Islet of Langerhans (tissue), 1 donor: ENCODE measurements at regions not wholly inside any gene's neighbourhood (a gene's known extent, or its start where the extent isn't known, plus 50 kb on each side); places are given as distances from the start of the nearest gene placed in this dataset.

Source experiments
- FAIRE-seq: peaks from one replicate; lab custom pipeline; 2011; peaks lifted over from hg19 to GRCh38; lab: Jason Lieb, UNC

DNA sequence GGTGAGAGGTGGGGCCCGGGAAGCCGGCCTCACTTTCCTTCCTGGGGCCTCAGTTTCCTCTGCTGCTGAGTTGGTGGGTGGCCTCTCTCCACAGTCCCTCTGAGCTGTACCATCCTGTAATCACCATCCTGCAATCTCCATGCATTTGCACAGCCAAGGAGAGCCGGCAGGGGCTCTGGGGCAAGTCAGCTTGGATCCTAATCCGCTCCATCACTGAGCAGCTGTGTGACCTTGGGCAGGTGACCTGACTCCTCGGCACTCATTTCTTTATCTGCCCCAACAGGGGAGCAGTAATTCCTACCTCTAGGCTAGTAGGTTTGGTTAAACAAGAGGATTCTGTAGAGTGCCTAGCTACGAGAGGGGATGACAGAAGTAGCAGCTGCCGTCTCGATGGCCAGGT is 88.2 kb upstream of the ZNF618 start:
- no peak for FAIRE-seq

DNA sequence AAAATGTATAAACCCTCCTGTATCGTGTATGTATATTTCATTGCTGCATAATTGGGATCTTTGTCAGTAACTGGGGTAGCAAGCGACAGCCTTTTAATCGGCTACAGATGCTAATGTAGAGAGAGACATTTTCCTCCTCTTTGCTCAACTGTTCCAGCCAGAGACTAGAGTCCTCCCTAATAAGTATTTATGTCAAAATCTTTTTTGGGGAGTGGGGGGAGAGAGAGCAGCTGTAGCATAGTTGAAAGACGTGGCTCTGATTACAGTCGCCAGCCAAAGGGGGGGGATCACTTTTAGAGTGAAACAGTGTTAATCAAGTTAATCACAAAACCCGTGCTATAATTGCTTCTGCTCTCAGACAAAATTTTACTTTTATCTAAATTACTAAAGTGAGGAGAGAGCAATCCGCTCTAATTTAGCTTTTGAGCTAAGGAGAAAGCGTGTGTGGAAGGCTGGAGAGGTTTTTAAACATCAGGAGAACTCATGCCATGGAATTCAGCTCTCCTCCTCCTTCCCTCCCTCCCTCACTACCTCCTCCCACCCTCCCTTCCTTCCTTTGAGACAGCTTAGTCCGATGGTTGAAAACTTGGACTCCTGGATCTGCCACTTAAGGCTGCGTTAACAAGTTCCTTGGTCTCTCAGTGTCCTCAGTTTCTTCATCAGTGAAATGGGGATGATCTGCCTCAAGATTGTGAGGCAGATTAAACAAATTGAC is 87.3 kb upstream of the ZNF618 start:
- no peak for FAIRE-seq

DNA sequence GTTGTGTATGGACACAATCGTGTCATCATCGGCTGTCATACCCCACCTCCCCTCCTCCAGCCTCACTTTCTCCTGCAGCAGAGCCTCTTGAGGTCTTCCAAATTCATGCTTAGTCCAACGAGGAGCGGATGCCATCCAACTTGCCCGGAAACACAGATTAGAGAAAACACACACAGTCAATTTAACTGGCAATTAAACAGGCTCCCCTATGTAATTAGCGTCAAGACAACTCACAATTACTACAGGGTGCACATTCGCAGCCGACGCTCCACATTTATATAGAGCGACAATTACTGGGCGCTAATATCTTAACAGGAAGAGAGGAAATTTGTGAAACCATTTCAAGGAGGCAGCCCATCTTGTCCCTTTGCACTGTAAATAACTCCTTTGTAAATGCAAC is 86.0 kb upstream of the ZNF618 start:
- FAIRE-seq, result no peak

DNA sequence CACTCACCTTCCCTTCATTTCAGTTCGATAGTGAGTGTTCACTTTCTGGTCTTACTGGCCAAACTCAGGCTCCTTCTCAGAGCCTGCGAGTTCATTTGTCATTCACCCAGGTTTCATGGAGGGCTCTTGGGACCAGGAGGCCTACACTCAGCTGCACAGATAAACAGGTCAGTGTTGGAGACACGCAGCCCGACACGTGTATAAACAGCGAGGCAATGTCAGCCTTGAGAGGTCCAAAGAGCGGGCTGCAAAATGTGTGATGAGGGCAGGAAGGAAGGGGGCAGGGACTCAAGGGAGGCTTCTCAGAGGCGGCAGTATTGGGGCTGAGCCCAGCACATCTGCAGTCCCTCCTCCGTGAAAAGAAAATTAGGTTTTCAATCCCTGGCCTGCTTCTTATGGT is 82.6 kb upstream of the ZNF618 start:
- FAIRE-seq, result no peak

DNA sequence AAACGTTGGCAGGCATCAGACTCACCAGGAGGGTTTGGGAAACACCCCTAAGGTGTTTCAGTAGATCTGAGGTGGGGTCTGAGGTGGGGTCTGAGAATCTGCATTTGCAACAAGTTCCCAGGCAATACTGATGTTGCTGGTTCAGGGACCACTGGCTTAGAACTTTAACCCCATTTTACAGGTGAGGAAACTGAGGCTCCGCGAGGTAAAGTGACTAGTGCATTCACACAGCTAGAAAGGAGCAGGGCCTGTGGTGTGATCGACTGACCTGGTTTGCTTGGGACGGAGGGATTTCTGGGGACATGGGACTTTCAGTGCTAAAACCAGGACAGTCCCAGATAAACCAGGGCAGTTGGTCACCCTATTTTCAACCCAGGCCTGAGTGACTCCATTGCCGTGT is 81.4 kb upstream of the ZNF618 start:
- FAIRE-seq, result no peak

DNA sequence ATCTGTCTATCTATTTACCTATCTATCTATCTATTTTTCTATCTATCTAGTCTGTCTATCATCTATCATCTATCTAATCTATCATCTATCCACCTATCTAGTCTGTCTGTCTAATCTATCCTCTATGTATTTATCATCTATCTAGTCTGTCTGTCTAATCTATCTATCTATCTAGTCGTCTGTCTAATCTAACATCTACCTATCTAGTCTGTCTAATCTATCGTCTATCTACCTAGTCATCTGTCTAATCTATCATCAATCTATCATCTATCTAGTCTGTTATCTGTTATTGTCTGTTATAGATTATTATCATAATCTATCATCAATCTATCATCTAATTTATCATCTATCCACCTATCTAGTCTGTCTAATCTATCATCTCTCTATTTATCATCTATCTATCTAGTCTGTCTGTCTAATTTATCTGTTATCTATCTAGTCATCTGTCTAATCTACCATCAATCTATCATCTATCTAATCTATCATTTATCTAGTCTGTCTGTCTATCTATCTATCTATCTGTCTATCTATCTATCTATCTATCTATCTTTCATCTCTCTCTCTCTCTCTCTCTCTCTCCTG is 80.2 kb upstream of the ZNF618 start:
- FAIRE-seq, result no peak

DNA sequence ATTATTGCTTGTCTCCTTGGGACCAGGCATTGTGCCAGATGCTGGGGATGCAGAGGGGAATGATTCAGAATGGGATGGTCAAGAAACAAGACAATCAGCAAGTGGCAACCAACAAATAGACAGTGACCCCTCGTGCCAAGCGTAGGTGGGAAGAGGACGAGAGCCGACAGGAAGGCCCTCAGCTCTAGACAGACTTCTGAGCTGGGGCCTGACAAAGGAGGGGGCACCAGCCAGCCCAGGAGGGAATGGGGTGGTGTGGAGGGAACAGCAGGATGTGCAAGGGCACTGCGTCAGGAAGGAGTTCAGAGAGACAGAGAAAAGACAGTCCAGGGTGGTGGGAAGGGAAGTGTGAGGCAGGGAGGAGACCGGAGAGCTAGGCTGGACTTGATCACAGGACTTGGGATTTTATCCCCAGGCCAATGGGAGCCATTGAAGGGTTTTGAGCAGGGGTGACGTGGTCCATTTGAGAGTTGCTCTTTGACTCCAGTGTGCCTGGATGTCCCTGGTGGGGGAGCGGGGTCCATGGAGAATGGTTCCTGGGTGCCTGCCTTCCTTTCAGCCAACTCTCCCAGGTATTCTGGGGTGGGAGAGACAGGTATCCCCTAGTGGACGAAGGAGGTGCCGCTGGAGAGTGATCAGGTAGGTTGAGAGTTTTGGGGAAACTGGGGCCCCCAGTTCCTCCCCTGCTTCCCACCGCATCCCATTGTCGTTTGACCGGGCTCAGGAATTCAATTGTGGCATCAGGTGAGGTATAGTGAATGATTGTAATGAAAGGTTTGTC is 79.3 kb upstream of the ZNF618 start:
- no peak for FAIRE-seq

DNA sequence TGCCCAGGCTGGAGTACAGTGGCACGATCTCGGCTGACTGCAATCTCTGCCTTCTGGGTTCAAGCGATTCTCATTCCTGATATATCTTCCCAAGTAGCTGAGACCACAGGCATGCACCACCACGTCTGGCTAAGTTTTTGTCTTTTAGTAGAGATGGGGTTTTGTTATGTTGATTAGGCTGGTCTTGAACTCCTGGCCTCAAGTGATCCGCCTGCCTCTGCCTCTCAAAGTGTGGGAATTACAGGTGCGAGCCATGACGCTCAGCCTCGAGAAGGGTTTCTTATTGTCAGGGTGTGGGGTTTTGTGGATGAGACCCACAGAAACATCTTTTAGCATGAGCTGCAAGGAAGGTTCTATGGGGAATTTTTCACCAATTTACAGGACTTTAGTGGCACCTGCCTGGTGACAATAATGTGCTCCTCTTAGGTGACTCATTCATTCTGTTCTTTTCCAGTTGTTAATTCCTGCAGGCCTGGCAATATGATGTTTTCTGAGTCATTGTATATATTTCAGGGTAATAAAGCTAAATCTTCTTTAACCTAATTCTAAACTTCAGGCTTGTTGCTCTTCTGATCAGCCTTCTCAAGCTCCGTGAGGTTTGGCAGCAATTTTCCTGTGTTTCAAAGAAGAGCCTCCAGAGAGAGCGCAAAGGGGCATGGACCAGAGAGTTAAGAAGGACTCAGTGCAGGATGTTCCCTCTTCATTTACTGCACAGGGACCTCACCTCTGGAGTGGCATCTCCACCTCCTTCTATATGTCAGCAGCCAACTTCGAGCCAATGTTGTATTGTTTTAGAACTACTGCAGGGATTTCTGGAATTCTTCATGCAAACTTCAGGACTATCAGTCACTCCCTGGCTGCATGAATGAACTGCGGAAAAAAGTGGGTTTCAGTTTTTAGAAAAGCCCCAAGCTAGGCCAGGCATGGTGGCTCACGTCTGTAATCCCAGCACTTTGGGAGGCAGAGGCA is 77.8 kb upstream of the ZNF618 start:
- no peak for FAIRE-seq

DNA sequence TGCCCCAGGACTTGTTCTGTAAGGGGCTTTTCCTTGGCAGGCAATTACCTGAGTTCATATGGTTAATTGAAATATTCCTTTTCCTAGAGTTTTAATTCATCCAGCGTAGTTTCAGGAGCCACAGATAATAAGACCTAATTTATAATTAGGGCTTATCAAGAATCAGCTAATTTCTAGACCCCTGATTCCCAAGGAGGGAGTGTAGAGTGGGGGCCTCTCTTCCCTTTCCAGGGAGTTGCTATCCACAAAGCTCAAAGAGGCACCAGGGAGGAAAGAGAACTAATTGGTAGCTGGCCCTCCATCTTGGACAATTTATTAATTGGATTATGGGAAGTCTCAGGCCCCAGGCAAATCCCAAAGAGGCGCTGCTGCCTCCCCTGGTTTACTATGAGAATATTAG is 75.8 kb upstream of the ZNF618 start:
- FAIRE-seq, result no peak

DNA sequence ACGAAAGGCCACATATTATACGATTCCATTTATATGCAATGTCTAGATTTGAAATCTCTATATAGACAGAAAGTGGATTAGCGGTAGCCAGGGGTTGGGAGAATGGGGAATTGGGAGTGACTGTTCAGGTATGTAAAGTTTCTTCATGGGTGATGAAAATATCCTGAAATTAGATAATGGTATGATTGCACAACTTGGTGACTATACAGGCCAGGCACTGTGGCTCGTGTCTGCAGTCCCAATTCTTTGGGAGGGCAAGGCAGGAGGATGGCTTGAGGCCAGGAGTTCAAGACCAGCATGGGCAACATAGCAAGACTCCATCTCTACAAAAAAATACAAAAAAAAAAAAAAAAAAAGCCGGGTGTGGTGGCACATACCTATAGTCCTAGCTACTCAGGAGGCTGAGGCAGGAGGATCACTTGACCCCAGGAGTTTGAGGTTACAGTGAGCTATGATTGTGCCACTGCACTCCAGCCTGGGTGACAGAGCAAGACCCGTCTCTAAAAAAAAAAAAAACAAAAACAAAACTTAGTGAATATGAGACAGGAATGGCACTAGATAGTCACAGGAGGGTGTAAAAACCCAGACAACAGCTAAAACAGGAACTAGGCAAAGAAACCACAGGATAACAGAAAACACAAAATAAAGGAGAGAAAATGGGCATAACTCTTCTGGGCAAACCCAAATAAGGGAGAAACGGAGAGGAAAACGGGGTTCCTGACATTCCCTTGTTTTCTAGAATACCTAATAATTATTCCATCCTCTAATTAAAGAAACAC is 72.1 kb upstream of the ZNF618 start:
- FAIRE-seq, result no peak

DNA sequence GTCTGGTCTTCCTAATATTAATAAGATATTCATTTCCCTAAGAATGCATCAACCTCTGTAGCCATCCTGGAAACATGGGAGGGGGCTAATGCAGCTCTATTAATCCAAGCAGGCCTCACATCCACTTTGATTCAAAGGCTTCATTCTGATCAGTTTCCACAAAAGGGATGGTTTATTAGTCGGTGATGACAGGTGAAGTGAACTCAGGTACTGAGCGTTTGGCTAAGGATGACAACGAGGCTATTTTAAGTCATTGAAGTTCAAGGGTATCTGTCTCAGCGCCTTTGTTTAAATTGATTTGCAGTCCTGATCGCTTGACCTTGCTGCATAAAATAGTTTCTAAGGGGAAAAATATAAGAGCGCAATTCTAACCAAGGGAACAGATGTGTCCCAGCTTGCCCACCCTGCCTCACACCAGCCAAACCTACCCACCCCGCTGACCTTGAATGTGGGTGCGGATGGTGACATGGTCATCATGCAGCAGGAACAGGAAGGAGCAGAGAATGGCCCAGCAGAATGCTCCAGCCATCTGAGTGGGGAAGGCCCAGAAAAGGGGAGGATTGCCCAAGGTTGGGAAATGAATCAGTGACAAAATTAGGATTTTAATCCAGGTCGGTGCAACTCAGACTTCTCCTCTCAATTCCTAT is 70.5 kb upstream of the ZNF618 start:
- FAIRE-seq, result no peak

DNA sequence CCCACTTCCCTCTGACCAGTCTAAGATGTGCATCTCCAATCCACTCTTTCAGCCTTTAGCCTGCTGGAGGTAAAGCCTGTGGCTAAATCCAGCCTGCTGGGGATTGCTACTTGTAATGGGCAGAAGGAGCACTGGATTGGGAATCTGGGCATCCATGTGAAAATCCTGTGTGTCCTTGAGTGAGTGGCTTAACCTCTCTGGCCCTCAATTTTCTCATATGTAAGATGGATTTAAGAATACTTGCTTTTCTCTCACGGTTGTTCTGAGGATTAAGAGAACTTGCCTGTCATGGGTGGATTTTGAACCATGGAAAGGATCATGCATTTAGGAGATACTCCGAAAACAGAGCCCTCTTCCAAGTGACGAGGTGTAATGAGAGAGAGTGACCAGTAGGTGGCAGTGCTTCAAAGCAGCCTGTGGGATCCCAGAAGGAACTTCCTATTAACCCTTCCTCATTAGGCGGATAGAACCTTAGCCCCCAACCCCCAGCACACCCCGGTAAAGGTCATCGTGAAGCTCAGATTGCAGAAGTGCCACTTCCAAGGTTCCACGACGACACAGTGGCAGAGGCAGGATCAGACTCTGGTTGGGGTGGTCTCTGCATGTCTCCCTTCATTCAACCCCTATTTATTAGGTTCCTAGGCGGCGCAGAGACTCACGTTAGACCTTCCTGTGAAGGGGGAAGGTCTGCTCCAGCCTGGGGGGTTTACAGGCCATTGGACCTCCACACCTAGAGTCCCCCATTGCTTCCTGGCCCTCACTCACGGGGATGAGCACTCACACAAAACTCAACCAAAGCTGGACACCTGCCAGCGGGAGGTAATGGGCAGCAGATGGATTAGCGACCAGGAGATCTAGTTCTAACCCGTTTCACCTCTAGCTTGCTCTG is 68.7 kb upstream of the ZNF618 start:
- FAIRE-seq, result no peak

DNA sequence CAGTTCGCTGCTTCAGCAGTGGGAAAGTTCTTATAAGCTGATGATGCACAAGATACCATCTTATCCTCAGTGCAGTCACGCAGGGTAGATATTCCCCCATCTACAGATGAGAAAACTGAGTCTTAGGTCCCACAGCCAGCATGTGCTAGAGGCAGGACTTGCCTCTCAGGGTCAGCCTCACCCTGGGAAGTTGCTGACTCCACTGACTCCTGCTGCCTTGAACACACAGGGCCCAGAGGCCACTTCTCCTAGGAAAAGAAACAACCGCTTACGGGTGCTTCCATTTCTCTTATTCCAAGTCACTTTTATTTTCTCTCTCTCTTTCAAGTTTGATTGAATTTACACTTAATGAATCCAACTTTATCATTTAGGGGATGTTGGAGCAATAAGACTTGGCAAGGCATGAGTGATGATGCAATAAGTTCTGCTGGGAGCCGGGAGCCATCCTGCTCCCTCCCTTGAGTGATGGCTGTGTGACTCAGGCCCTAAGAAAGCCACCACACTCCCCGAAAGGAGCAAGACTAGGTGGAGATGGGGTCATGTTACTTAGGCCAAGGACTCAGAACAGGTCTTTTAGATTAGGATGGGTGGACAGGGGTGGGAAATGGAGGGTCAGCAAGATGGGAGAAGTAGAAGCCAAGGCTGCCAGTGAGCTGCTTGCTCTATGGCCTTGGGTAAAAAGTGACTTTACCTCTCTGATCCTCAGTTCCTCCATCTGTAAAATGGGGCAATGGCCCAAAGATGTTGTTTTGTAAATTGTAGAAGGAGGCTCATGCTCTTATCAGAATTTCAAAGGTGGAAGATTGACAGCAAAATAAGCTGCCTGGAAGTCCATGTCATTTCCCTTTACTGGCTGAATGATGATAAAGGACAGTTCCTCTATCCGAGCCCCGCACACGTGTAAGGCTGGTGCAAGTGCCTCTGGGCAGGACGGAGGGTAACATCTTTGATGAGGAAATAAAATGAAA is 67.4 kb upstream of the ZNF618 start:
- FAIRE-seq, result no peak

DNA sequence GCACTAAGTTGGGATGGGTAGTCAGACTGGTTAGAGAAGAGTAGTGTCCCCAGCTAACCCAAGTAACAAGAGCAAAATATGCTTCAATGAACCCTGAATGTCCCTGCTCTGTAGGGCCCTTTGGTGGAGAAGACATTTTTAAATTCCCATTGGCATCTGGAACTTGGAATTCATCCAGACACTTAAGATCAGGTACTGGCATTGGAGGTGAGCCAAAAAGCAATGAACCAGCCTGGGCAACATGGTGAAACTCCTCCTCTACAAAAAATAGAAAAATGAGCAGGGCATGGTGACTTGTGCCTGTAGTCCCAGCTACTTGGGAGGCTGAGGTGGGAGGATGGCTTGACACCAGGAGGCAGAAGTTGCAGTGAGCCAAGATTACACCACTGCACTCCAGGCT is 58.9 kb upstream of the ZNF618 start:
- FAIRE-seq, result no peak

DNA sequence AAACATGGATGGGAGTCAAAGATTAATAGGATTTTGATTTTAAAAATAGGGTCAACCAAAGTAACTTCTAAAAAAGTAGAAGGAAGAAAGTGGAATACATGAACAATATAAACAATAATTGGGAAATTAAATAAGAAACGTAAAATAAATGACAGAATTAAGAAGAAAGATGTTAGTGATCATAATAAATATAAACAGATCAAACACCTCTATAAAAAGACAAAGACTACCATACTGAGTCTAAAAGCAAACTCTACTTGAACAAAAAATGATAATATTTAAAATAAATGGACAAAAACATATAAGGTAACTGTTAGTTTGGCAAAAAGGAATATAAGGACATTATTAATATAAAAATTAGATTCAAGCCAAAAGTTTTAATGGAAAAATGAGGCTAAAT is 57.7 kb upstream of the ZNF618 start:
- no peak for FAIRE-seq

DNA sequence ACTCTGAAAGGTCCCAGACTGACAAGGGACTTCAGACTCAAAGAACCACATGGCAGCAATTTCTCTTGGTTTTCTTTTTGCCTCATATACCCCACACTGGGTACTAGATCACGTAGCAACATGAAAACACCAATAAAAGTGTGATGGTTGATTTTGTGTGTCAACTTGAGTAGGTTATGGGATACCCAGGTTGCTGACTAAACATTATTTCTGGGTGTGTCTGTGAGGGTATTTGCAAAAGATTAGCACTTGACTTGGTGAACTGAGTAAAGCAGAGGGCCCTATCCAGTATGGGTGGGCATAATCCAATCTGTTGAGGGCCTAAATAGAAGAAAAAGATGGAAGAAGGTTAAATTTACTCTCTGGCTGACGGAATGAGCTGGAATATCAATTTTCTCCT is 53.8 kb upstream of the ZNF618 start:
- FAIRE-seq, result no peak

DNA sequence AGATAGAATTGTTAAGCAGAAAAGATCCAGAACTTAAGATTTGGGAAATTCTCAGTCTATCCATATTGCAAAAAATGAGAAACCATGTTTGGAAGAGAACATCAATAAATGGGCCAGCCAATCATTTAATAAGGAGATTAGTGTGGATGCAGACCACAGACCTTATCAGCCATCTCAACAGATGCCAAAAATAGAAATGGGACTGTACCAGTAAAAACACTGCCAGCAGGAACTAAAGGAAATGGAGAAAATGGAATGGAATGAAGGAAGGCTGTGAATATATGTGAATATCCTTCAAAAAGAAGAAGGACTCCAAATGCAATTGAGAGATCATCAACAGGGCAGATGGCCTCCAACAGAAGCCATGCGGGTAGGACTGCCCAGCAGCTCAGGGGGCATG is 52.7 kb upstream of the ZNF618 start:
- no peak for FAIRE-seq
